OCI-LY7 (cell line): ENCODE measurements at regions not wholly inside any gene's neighbourhood (a gene's known extent, or its start where the extent isn't known, plus 50 kb on each side); places are given as distances from the start of the nearest gene placed in this dataset.

ENCODE experiments used
- EZH2phosphoT487 ChIP-seq: fragments of 200-600 bp; sonication (generic); IDR thresholded peaks from 2 replicates; pipeline ENCODE4 v1.6.1; 2018; ENCODE audit warnings: low read depth, borderline replicate concordance, mild to moderate bottlenecking, mixed run types, antibody characterized with exemption, low read length, moderate library complexity, mixed read lengths
- TF ChIP-seq, protein P1 (sequence below): fragments of 200-600 bp; sonication (generic); conservative IDR thresholded peaks from 2 replicates; pipeline ENCODE4 v1.5.1; 2014; ENCODE audit warnings: mild to moderate bottlenecking, antibody characterized with exemption, low read length, moderate library complexity, mixed read lengths

DNA sequence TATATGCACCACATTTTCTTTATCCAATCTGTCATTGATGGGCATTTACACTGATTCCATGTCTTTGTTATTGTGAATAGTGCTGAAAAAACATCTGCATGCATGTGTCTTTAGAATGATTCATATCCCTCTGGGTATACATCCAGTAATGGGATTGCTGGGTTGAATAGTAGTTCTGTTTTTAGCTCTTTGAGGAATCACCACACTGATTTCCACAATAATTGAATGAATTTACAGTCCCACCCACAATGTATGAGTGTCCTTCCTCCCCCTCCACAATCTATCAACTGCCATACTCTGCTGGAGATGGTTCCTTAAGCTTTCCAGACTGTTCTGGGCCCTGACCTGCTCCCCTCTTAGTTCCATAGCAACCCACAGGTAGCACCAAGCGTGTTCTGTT lies 667.0 kb downstream of the LIG4 start:
- TF ChIP-seq, protein P1, sequence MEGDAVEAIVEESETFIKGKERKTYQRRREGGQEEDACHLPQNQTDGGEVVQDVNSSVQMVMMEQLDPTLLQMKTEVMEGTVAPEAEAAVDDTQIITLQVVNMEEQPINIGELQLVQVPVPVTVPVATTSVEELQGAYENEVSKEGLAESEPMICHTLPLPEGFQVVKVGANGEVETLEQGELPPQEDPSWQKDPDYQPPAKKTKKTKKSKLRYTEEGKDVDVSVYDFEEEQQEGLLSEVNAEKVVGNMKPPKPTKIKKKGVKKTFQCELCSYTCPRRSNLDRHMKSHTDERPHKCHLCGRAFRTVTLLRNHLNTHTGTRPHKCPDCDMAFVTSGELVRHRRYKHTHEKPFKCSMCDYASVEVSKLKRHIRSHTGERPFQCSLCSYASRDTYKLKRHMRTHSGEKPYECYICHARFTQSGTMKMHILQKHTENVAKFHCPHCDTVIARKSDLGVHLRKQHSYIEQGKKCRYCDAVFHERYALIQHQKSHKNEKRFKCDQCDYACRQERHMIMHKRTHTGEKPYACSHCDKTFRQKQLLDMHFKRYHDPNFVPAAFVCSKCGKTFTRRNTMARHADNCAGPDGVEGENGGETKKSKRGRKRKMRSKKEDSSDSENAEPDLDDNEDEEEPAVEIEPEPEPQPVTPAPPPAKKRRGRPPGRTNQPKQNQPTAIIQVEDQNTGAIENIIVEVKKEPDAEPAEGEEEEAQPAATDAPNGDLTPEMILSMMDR = no peak
- TF ChIP-seq EZH2phosphoT487 = no peak
